ELF-1 (cell line): ENCODE measurements at regions not wholly inside any gene's neighbourhood (a gene's known extent, or its start where the extent isn't known, plus 50 kb on each side); places are given as distances from the start of the nearest gene placed in this dataset.

Experiments
- DNase-seq: peaks from one replicate; pipeline ENCODE4 v3.0.0-alpha.2; 2016; ENCODE audit warnings: low read depth, low spot score

DNA sequence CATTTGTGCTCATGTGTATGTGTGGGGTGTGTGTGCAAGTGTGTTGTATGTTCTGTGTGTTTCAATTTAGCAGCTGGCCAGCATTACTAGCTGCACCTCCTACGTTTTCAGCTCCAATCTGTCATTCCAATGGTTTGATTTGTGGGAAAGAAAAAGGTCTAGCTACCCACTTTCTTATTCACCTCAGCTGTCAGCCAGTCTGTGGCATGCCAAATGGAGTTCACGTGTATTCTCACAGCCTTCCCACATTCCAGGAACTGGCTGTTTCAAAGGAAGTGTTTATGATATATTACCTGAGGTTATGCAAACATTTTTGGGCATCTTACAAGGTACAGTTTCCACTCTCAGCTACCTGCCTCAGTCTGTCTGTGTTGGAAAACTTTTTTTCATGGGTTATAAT, 220.2 kb upstream of the CPNE8 start:
- no peak for DNase-seq

- peak; percentile 23 for DNase-seq
Measured at GRCh38 chr12:39124768-39125167, 219.4 kb upstream of the CPNE8 start.

DNA sequence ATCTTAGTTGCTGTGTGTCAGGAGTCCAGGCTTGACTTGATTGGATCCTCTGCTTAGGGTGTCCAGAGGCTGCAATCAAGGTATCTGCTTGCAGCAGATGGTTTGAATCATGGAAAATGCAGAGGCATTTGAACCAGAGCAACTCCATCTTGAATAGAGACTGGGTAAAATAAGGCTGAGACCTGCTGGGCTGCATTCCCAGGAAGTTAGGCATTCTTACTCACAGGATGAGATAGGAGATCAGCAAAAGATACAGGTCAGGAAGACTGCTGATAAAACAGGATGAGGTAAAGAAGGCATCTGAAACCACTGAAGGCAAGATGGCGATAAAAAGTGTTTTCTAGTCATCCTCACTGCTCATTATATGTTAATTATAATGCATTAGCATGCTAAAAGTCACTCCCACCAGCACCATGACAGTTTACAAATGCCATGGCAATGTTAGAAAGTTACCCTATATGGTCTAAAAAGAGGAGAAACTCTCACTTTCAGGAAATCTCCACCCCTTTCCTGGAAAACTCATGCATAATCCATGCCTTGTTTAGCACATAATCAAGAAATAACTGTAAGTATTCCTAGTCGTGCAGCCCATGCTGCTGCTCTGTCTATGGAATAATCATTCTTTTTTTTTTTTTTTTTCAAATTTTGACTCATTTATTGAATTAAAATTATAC, 218.3 kb upstream of the CPNE8 start:
- peak; percentile 42 for DNase-seq

DNA sequence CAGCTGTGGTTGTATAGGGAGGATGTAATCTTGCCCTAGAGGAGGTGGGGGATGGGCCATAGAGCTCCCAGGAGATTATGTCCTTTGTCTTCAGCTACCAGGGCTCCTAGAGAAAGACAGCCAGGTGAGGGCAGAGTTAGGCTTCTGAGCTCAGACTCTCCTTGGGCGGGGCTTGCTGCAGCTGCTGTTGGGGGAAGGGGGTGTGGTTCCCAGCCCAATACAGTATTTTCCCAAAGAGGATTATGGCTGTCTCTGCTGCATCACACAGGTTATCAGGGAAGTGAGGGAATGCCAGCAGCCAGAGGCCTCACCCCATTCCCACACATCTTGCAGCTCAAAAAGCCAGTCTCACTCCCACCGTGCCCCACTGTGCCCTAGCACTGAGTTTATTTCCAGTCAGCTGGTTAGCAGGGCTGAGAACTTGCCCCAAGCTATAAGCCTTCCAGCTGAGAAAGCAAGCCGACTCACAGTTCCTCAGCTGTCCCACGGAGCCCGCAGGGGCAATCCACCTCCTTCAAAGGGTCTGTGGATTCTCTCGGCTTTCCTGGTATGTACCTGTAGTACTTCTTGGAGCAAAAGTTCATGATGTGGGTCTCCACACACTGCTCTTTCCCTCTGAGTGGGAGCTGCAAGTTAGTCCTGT, 217.3 kb upstream of the CPNE8 start:
- peak; percentile 94 for DNase-seq

DNA sequence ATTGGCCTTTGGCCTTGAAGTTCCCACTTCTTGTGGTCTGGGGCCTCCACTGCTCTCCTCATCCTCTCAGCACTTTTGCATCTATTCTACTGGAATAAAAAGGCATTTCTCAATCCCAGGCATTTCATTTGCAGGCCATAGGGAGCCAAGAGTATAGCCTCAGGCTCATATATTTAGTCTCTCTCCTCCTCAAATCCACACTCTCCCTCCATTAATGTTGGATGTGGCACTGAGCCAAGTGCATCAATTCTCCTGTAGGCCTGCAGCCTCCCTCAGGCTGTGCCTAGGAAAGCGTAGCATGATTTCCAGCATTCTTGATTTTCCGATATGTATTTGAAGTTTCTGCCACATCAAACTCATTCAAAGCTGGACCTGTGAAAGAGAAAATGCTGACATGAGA, 211.5 kb upstream of the CPNE8 start:
- no peak for DNase-seq

GRCh38 chr12:39112064-39112463, 206.7 kb upstream of the CPNE8 start:
- DNase-seq: no peak

GRCh38 chr12:39105111-39105510, 199.7 kb upstream of the CPNE8 start:
- DNase-seq: no peak

- peak; percentile 20 for DNase-seq
Measured at GRCh38 chr12:39103552-39104165, 198.3 kb upstream of the CPNE8 start.

DNA sequence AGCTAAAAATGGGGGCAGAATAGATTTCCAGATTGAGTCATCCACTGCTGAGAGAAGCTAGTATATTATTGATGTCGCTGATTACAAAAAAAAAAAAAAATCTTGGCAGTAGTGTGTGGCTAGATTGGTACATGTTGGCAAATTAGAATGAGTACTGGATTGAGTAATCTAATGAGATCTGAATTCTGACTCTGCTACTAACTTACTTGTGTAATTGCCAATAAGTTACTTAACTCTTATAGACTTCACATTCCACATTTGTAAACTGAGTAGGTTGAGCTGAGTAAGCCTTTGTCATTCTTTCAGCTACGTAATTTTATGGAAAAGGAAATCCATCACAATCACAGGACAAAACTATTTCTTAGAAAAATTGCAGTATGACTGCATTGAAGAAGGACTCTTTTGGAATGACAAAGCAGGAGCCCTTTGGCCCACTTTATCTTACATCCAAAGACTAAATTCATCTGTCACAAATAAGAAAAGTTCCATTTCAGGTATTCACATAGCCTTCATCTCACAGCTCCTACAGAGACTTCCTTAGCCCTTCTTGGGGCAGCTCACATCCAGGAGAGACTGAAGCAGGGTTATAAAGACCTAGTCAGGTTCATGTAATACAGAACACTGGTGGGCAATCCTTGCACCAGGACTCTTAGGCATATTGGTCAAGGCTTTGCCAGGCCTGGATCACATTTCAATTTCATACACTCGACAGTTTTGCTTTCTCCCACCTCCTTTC, 197.3 kb upstream of the CPNE8 start:
- DNase-seq: no peak

DNA sequence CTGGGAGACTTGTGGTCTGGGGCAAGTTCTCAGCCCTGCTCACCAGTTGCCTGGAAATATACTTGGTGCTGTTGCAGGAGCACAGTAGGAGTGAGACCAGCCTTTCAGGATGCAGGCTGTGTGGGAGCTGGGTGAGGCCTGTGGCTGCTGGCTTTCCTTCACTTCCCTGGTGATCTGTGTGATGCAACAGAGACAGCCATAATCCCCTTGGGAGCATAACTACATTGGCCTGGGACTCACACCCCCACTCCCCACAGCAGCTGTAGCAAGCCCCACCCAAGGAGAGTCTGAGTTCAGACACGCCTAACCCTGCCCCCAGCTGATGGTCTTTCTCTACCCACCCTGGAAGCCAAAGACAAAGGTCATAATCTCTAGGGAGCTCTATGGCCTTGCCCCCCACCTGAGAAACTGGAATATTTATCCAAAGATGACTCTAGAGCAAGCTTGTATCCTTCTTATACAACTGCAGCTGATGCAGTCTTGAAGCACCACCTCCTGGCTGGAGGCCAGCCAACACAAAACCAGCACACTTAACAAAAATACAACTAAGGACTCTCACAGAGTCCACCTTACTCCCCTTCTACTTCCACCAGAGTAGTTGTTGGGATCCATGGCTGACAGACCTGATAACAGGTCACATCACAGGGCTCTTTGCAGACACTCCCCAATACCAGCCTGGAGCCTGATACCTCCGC, 190.4 kb upstream of the CPNE8 start:
- DNase-seq: peak; percentile 25

DNA sequence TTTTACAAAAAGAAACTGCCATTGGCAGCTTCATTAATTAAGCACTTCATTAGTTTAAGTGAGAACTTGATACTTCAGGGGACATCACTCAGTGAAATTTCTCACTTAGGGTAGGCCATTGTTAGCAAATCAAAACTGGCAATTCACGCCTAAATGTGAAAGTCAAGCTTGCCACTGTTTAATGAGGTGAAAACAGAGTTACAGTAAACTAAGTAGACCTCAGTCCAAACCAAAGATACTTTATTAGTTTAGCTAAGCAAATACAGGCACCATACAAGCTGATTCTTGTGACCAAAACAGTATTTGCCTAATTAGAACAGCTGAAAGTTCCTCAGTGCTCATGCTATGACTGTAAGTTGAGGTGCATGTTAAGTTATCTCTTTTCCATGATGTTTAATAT, 176.5 kb upstream of the CPNE8 start:
- DNase-seq: no peak

GRCh38 chr12:39077226-39077625, 171.8 kb upstream of the CPNE8 start:
- no peak for DNase-seq

GRCh38 chr12:39074063-39074462, 168.7 kb upstream of the CPNE8 start:
- no peak for DNase-seq

- no peak for DNase-seq
Measured at GRCh38 chr12:39072658-39073057, 167.3 kb upstream of the CPNE8 start.

DNA sequence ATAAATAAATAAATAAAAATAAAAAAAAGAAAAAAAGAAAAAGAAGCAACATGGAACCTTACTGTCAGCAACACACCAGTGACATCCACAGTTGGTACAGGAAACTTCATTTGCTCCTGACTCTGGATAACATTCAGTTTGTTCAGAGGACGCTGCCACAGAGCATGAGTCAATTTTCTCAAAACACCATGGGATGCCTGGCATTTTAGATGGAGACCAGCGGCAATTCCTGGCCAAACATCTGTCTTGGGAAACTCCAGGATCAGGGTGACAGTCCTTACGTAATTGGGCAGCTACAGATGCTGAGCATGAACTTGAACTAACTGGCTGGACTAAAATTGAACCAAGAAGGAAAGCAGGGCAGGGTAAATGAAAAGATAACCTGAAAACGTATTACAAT, 166.2 kb upstream of the CPNE8 start:
- no peak for DNase-seq

DNA sequence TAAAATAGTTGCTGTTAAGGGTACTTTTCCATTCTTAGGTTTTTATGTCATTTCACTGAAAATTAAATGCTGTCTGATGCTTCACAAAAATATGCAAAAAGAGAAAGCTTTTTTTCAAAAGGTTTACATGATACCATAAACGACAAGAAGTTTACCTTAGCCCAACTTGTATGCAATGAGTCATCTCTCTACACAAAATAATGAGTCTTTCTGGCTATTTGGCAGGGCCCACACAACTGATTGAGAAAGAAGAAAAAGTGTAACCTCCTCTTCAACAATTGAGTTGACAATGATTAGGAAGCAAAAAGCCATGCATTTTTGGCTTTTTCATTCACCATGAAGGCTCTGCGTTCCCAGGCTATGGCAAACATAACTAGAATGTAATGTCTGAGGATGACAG, 165.4 kb upstream of the CPNE8 start:
- no peak for DNase-seq

- no peak for DNase-seq
Measured at GRCh38 chr12:39065455-39065854, 160.1 kb upstream of the CPNE8 start.

GRCh38 chr12:39064708-39065107, 159.3 kb upstream of the CPNE8 start:
- no peak for DNase-seq

- DNase-seq: peak; percentile 66
Measured at GRCh38 chr12:39062266-39062996, 157.0 kb upstream of the CPNE8 start.

DNA sequence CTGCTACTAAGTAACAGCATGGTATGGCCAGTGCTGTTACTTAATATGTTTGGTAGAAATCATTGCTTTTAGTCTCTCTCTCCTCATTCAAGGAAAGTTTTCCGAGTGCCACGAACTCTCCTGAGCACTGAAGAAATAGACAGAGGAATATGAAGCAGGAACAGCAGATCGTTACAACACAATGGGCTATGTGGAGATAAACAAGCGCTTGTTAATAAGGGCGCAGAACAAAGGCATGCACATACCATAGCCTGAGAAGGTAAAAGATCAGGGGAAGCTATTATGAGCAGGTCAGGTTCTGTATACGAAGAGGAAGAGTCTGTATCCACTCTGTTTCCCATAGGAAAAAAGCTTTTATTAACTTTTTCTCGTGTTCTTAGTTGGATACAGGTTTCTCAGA, 156.2 kb upstream of the CPNE8 start:
- no peak for DNase-seq

- DNase-seq: no peak
Measured at GRCh38 chr12:39048395-39048794, 143.0 kb upstream of the CPNE8 start.
